NCI-H2227 treated with DMSO at 0.1 percent for 48 hours (cell line): ENCODE measurements at regions not wholly inside any gene's neighbourhood (a gene's known extent, or its start where the extent isn't known, plus 50 kb on each side); places are given as distances from the start of the nearest gene placed in this dataset.

Source experiments
- DNase-seq: peaks from one replicate; lab custom pipeline; 2025; lab: John Stamatoyannopoulos, UW

- no peak for DNase-seq
Observed at GRCh38 chr3:193962986-193963685, 172.8 kb upstream of the HES1 start.

GRCh38 chr3:193963808-193964516, 172.0 kb upstream of the HES1 start:
- no peak for DNase-seq

GRCh38 chr3:193964517-193964880, 171.4 kb upstream of the HES1 start:
- DNase-seq, result no peak

- no peak for DNase-seq
Observed at GRCh38 chr3:193968380-193968974, 167.5 kb upstream of the HES1 start.

- DNase-seq, result peak; percentile 1
Observed at GRCh38 chr3:193970131-193970772, 165.7 kb upstream of the HES1 start.

GRCh38 chr3:193970773-193971206, 165.2 kb upstream of the HES1 start:
- DNase-seq, result no peak

- DNase-seq, result no peak
Observed at GRCh38 chr3:193971261-193971751, 164.6 kb upstream of the HES1 start.

- DNase-seq, result no peak
Observed at GRCh38 chr3:193971966-193972365, 164.0 kb upstream of the HES1 start.

- no peak for DNase-seq
Observed at GRCh38 chr3:193972832-193973231, 163.1 kb upstream of the HES1 start.

GRCh38 chr3:193974191-193974652, 161.7 kb upstream of the HES1 start:
- DNase-seq, result no peak

GRCh38 chr3:193974671-193975535, 161.0 kb upstream of the HES1 start:
- peak; percentile 3 for DNase-seq

- DNase-seq, result no peak
Observed at GRCh38 chr3:193977622-193978021, 158.3 kb upstream of the HES1 start.

GRCh38 chr3:193978030-193978429, 157.9 kb upstream of the HES1 start:
- no peak for DNase-seq

- no peak for DNase-seq
Observed at GRCh38 chr3:193978486-193978885, 157.5 kb upstream of the HES1 start.

- no peak for DNase-seq
Observed at GRCh38 chr3:193980326-193980725, 155.6 kb upstream of the HES1 start.

- no peak for DNase-seq
Observed at GRCh38 chr3:193980905-193981304, 155.0 kb upstream of the HES1 start.

GRCh38 chr3:193981504-193981903, 154.4 kb upstream of the HES1 start:
- no peak for DNase-seq

GRCh38 chr3:193982258-193982659, 153.7 kb upstream of the HES1 start:
- DNase-seq, result no peak

GRCh38 chr3:193983846-193984818, 151.8 kb upstream of the HES1 start:
- no peak for DNase-seq

GRCh38 chr3:193984876-193985275, 151.1 kb upstream of the HES1 start:
- no peak for DNase-seq
